Progenitor cell of endocrine pancreas (in vitro differentiated cells): ENCODE measurements at regions not wholly inside any gene's neighbourhood (a gene's known extent, or its start where the extent isn't known, plus 50 kb on each side); places are given as distances from the start of the nearest gene placed in this dataset.

Source experiments
- DNase-seq: peaks from one replicate; pipeline ENCODE4 v3.0.0; 2021; ENCODE audit warnings: low spot score; ENCODE audit not compliant: unreplicated experiment
- H3K27ac Mint-ChIP-seq: 2 replicates; pipeline ENCODE4 v1.8.0; 2021; ENCODE audit warnings: mild to moderate bottlenecking, moderate library complexity, mixed read lengths
- H3K27me3 Mint-ChIP-seq: 2 replicates; pipeline ENCODE4 v1.8.0; 2021; ENCODE audit warnings: mixed read lengths
- H3K36me3 Mint-ChIP-seq: 2 replicates; pipeline ENCODE4 v1.8.0; 2022; ENCODE audit warnings: mixed read lengths; ENCODE audit not compliant: insufficient read depth
- H3K4me1 Mint-ChIP-seq: 2 replicates; pipeline ENCODE4 v1.8.0; 2021; ENCODE audit warnings: low read depth, mixed read lengths
- H3K4me3 Mint-ChIP-seq: 2 replicates; pipeline ENCODE4 v1.8.0; 2021; ENCODE audit warnings: low read depth, mild to moderate bottlenecking, moderate library complexity, mixed read lengths
- H3K9me3 Mint-ChIP-seq: 2 replicates; pipeline ENCODE4 v1.8.0; 2021; ENCODE audit warnings: low read depth, mixed read lengths
- CTCF ChIP-seq: fragments of 200-600 bp; sonication (generic); IDR thresholded peaks from one replicate; pipeline ENCODE4 v1.5.0; 2021; ENCODE audit warnings: antibody characterized with exemption, mild to moderate bottlenecking; ENCODE audit not compliant: unreplicated experiment

- Mint-ChIP-seq H3K27ac (no peak overlapping the region), H3K4me1 (peaks cover 2% of the 10 kb centered on the region), H3K4me3 (no peak overlapping the region), H3K27me3 (no peaks in the 10 kb centered on the region), H3K9me3 (no peaks in the 10 kb centered on the region), H3K36me3 (no peaks in the 10 kb centered on the region)
- DNase-seq: no peak
- TF ChIP-seq CTCF: no peak
Observed at GRCh38 chr1:193662030-193662429, 475.6 kb upstream of the B3GALT2 start.

- H3K27ac Mint-ChIP-seq: no peak overlapping the region
- peaks cover 2% of the 10 kb centered on the region for H3K4me1 Mint-ChIP-seq
- no peak for DNase-seq
- H3K4me3 Mint-ChIP-seq: no peak overlapping the region
- no peaks in the 10 kb centered on the region for H3K27me3 Mint-ChIP-seq
- no peak for TF ChIP-seq CTCF
- no peaks in the 10 kb centered on the region for H3K9me3 Mint-ChIP-seq
- no peaks in the 10 kb centered on the region for H3K36me3 Mint-ChIP-seq
Observed at GRCh38 chr1:193661385-193661784, 475.0 kb upstream of the B3GALT2 start.

- peaks cover 2% of the 10 kb centered on the region for H3K4me1 Mint-ChIP-seq
- no peak for DNase-seq
- H3K36me3 Mint-ChIP-seq: no peaks in the 10 kb centered on the region
- no peak overlapping the region for H3K27ac Mint-ChIP-seq
- H3K9me3 Mint-ChIP-seq: no peaks in the 10 kb centered on the region
- H3K27me3 Mint-ChIP-seq: no peaks in the 10 kb centered on the region
- no peak for TF ChIP-seq CTCF
- no peak overlapping the region for H3K4me3 Mint-ChIP-seq
Observed at GRCh38 chr1:193660428-193660827, 474.0 kb upstream of the B3GALT2 start.

GRCh38 chr1:193658691-193659090, 472.3 kb upstream of the B3GALT2 start:
- Mint-ChIP-seq H3K4me3 (no peak overlapping the region), H3K27ac (no peak overlapping the region), H3K4me1 (peaks cover 2% of the 10 kb centered on the region), H3K36me3 (peaks cover 2% of the 10 kb centered on the region), H3K9me3 (peaks cover 13% of the 10 kb centered on the region), H3K27me3 (no peaks in the 10 kb centered on the region)
- DNase-seq: no peak
- TF ChIP-seq CTCF: no peak

- Mint-ChIP-seq H3K4me1 (peaks cover 2% of the 10 kb centered on the region), H3K4me3 (no peak overlapping the region), H3K9me3 (peaks cover 16% of the 10 kb centered on the region), H3K27me3 (no peaks in the 10 kb centered on the region), H3K27ac (no peak overlapping the region), H3K36me3 (peaks cover 2% of the 10 kb centered on the region)
- no peak for TF ChIP-seq CTCF
- no peak for DNase-seq
Observed at GRCh38 chr1:193658081-193658480, 471.7 kb upstream of the B3GALT2 start.
